HepG2 (cell line): ENCODE measurements at regions not wholly inside any gene's neighbourhood (a gene's known extent, or its start where the extent isn't known, plus 50 kb on each side); places are given as distances from the start of the nearest gene placed in this dataset.

Experiments
- CTCF ChIP-seq: sonication (generic); formaldehyde crosslinking; IDR thresholded peaks from 2 replicates; pipeline ENCODE4 v1.5.0; 2020; ENCODE audit warnings: mild to moderate bottlenecking, missing genetic modification reagents, moderate library complexity
- GABPB1 ChIP-seq: IDR thresholded peaks from 2 replicates; pipeline ENCODE4 v1.6.1; 2016; ENCODE audit warnings: mild to moderate bottlenecking, missing genetic modification reagents, moderate library complexity, missing compliant biosample characterization
- KLF11 ChIP-seq: IDR thresholded peaks from 2 replicates; pipeline ENCODE4 v1.6.1; 2016; ENCODE audit warnings: missing compliant biosample characterization
- ZNF251 ChIP-seq: sonication (generic); formaldehyde crosslinking; IDR thresholded peaks from 2 replicates; pipeline ENCODE4 v1.9.0; 2021; ENCODE audit warnings: mild to moderate bottlenecking, missing genetic modification reagents
- ZNF354B ChIP-seq: sonication (generic); formaldehyde crosslinking; IDR thresholded peaks from 2 replicates; pipeline ENCODE4 v1.8.0; 2022; ENCODE audit warnings: mild to moderate bottlenecking, missing genetic modification reagents
- ZSCAN29 ChIP-seq: sonication (generic); formaldehyde crosslinking; conservative IDR thresholded peaks from 2 replicates; pipeline ENCODE4 v1.4.0; 2020; ENCODE audit warnings: mild to moderate bottlenecking, missing genetic modification reagents
- TF ChIP-seq, protein P1 (sequence below): sonication (generic); formaldehyde crosslinking; conservative IDR thresholded peaks from 2 replicates; pipeline ENCODE4 v1.4.0; 2020; ENCODE audit warnings: missing genetic modification reagents

GRCh38 chr6:82711971-82712370, 348.4 kb downstream of the TPBG start:
- TF ChIP-seq CTCF (CRISPR knock-in tag) (no peak), ZSCAN29 (CRISPR knock-in tag) (no peak), ZNF251 (CRISPR knock-in tag) (no peak), GABPB1 (CRISPR knock-in tag) (no peak), ZNF354B (no peak), KLF11 (CRISPR knock-in tag) (no peak)
- TF ChIP-seq, protein P1, sequence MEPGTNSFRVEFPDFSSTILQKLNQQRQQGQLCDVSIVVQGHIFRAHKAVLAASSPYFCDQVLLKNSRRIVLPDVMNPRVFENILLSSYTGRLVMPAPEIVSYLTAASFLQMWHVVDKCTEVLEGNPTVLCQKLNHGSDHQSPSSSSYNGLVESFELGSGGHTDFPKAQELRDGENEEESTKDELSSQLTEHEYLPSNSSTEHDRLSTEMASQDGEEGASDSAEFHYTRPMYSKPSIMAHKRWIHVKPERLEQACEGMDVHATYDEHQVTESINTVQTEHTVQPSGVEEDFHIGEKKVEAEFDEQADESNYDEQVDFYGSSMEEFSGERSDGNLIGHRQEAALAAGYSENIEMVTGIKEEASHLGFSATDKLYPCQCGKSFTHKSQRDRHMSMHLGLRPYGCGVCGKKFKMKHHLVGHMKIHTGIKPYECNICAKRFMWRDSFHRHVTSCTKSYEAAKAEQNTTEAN = no peak
